Tibial nerve (tissue), 4 donors: ENCODE measurements at regions not wholly inside any gene's neighbourhood (a gene's known extent, or its start where the extent isn't known, plus 50 kb on each side); places are given as distances from the start of the nearest gene placed in this dataset.

Experiments
- EP300 ChIP-seq, 2 donors: sonication (generic); formaldehyde crosslinking; IDR thresholded peaks; one replicate each; pipeline ENCODE4 v1.6.1; 2017; ENCODE audit warnings: antibody characterized with exemption in 2 of 2, mild to moderate bottlenecking in 1 of 2
- POLR2A ChIP-seq, 2 donors: fragments of 450-650 bp; IDR thresholded peaks; one replicate each; pipeline ENCODE4 v1.6.1; 2017; ENCODE audit warnings: antibody characterized with exemption in 2 of 2, mild to moderate bottlenecking in 2 of 2, moderate library complexity in 2 of 2
- TF ChIP-seq, protein P1 (sequence below), 5 experiments: fragments of 200-600 bp in 3 of 5; fragments of 450-650 bp in 2 of 5; sonication (generic) in 3 of 5; IDR thresholded peaks; one replicate each; pipeline ENCODE4 v1.5.1; 2016 to 2019; ENCODE audit warnings: antibody characterized with exemption in 5 of 5, mild to moderate bottlenecking in 3 of 5, moderate library complexity in 2 of 5

DNA sequence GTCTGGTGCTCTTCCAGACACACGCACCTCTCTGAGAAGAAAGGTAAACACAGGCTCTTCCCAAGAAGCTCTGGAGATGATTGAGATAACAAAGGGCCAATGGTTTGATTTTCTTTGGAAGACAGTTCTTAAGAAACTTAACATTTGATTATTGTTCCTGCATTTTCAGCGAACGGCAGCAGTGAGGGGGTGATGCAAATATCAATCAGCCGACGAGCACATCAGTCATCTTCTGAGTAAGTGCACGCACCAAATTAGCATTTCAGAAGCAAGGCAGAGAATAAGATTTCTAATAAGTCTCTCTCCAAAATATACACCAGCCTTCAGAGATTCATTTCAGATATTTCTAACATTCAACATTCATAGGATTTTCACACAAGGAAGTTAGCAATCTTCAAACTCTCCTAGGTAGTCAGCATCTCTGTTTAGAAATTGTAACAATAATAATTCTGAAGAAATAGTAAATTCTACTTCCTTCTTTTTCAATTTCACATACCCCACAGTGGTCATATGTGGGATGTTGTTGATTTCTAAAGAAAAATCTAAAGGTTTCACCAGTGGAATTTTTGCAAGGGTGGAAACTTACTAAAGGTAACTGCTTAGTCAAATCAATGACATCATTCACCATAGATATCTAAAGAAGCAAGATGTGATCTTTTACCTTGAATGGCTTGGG is 250.3 kb downstream of the SEC61B start:
- TF ChIP-seq, protein P1, sequence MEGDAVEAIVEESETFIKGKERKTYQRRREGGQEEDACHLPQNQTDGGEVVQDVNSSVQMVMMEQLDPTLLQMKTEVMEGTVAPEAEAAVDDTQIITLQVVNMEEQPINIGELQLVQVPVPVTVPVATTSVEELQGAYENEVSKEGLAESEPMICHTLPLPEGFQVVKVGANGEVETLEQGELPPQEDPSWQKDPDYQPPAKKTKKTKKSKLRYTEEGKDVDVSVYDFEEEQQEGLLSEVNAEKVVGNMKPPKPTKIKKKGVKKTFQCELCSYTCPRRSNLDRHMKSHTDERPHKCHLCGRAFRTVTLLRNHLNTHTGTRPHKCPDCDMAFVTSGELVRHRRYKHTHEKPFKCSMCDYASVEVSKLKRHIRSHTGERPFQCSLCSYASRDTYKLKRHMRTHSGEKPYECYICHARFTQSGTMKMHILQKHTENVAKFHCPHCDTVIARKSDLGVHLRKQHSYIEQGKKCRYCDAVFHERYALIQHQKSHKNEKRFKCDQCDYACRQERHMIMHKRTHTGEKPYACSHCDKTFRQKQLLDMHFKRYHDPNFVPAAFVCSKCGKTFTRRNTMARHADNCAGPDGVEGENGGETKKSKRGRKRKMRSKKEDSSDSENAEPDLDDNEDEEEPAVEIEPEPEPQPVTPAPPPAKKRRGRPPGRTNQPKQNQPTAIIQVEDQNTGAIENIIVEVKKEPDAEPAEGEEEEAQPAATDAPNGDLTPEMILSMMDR (IDR thresholded peaks at IDR 0.05) = no peak
- TF ChIP-seq POLR2A (IDR thresholded peaks at IDR 0.05) (no peak), EP300 (IDR thresholded peaks at IDR 0.05) (no peak)
